HepG2 (cell line): ENCODE measurements at regions not wholly inside any gene's neighbourhood (a gene's known extent, or its start where the extent isn't known, plus 50 kb on each side); places are given as distances from the start of the nearest gene placed in this dataset.

Experiments used
- ATF1 ChIP-seq: IDR thresholded peaks from 2 replicates; pipeline ENCODE4 v1.6.1; 2016; ENCODE audit warnings: mild to moderate bottlenecking, control low read depth
- BCL6 ChIP-seq: IDR thresholded peaks from 2 replicates; pipeline ENCODE4 v1.6.1; 2016; ENCODE audit warnings: missing genetic modification reagents, missing compliant biosample characterization
- ELF3 ChIP-seq: IDR thresholded peaks from 2 replicates; pipeline ENCODE4 v1.6.1; 2016; ENCODE audit warnings: missing genetic modification reagents, missing compliant biosample characterization
- FOSL2 ChIP-seq: sonication (generic); formaldehyde crosslinking; IDR thresholded peaks from 2 replicates; pipeline ENCODE4 v1.4.0; 2020; ENCODE audit warnings: missing genetic modification reagents
- GTF2F1 ChIP-seq: fragments of 150-350 bp; IDR thresholded peaks from 2 replicates; pipeline ENCODE4 v1.6.1; 2014; ENCODE audit warnings: low read length
- KAT7 ChIP-seq: IDR thresholded peaks from 2 replicates; pipeline ENCODE4 v1.6.1; 2018; ENCODE audit warnings: borderline replicate concordance, missing compliant biosample characterization
- MEIS1 ChIP-seq: sonication (generic); formaldehyde crosslinking; IDR thresholded peaks from 2 replicates; pipeline ENCODE4 v1.9.0; 2021; ENCODE audit warnings: mild to moderate bottlenecking, missing genetic modification reagents, moderate library complexity, borderline replicate concordance
- POLR2A ChIP-seq, 2 experiments: IDR thresholded peaks; 2 replicates each; pipeline ENCODE4 v1.6.1; 2011; ENCODE audit warnings: low read depth in 2 of 2, low read length in 2 of 2, mild to moderate bottlenecking in 1 of 2, moderate library complexity in 1 of 2; ENCODE audit not compliant: insufficient read depth in 1 of 2
- PPARG ChIP-seq: conservative IDR thresholded peaks from 2 replicates; pipeline ENCODE4 v1.6.1; 2016; ENCODE audit warnings: missing biosample characterization, missing genetic modification reagents
- RARG ChIP-seq: sonication (generic); formaldehyde crosslinking; IDR thresholded peaks from 2 replicates; pipeline ENCODE4 v1.4.0; 2020; ENCODE audit warnings: low read depth, mild to moderate bottlenecking, missing genetic modification reagents
- RBFOX2 ChIP-seq: fragments of 200-400 bp; formaldehyde crosslinking; IDR thresholded peaks from 2 replicates; pipeline ENCODE4 v1.6.1; 2017; ENCODE audit warnings: low read depth, mild to moderate bottlenecking, low read length
- SALL1 ChIP-seq: sonication (generic); formaldehyde crosslinking; IDR thresholded peaks from 2 replicates; pipeline ENCODE4 v1.8.0; 2022; ENCODE audit warnings: mild to moderate bottlenecking, missing genetic modification reagents
- SKI ChIP-seq: fragments of 450-650 bp; IDR thresholded peaks from one replicate; pipeline ENCODE4 v1.6.1; 2018; ENCODE audit warnings: mild to moderate bottlenecking; ENCODE audit not compliant: partially characterized antibody
- SMAD9 ChIP-seq: sonication (generic); formaldehyde crosslinking; IDR thresholded peaks from 2 replicates; pipeline ENCODE4 v1.5.1; 2020; ENCODE audit warnings: mild to moderate bottlenecking, missing genetic modification reagents
- TGIF2 ChIP-seq: IDR thresholded peaks from 2 replicates; pipeline ENCODE4 v1.6.1; 2016; ENCODE audit warnings: control low read depth, missing compliant biosample characterization
- TOE1 ChIP-seq: sonication (generic); formaldehyde crosslinking; IDR thresholded peaks from 2 replicates; pipeline ENCODE4 v1.4.0; 2020; ENCODE audit warnings: mild to moderate bottlenecking, missing genetic modification reagents
- ZMYM4 ChIP-seq: sonication (generic); formaldehyde crosslinking; IDR thresholded peaks from 2 replicates; pipeline ENCODE4 v1.8.1; 2023; ENCODE audit warnings: mild to moderate bottlenecking, missing genetic modification reagents
- ZNF263 ChIP-seq: sonication (generic); formaldehyde crosslinking; IDR thresholded peaks from 2 replicates; pipeline ENCODE4 v1.4.0; 2020; ENCODE audit warnings: missing genetic modification reagents
- ZNF282 ChIP-seq: fragments of 450-650 bp; IDR thresholded peaks from 2 replicates; pipeline ENCODE4 v1.6.1; 2018; ENCODE audit not compliant: partially characterized antibody
- ZNF33B ChIP-seq: sonication (generic); formaldehyde crosslinking; IDR thresholded peaks from 2 replicates; pipeline ENCODE4 v1.5.1; 2020; ENCODE audit warnings: mild to moderate bottlenecking, missing genetic modification reagents
- ZNF569 ChIP-seq: sonication (generic); formaldehyde crosslinking; IDR thresholded peaks from 2 replicates; pipeline ENCODE4 v1.5.0; 2020; ENCODE audit warnings: mild to moderate bottlenecking, missing genetic modification reagents, moderate library complexity, borderline replicate concordance
- ZSCAN9 ChIP-seq: IDR thresholded peaks from 2 replicates; pipeline ENCODE4 v1.6.1; 2016; ENCODE audit warnings: borderline replicate concordance
- TF ChIP-seq, protein P1 (sequence below): sonication (generic); formaldehyde crosslinking; IDR thresholded peaks from 2 replicates; pipeline ENCODE4 v1.5.0; 2020; ENCODE audit warnings: mild to moderate bottlenecking, missing genetic modification reagents, moderate library complexity
- TF ChIP-seq, protein P2 (sequence below): sonication (generic); formaldehyde crosslinking; IDR thresholded peaks from 2 replicates; pipeline ENCODE4 v1.4.0; 2020; ENCODE audit warnings: mild to moderate bottlenecking, missing genetic modification reagents
- TF ChIP-seq, protein P3 (sequence below): sonication (generic); formaldehyde crosslinking; IDR thresholded peaks from 2 replicates; pipeline ENCODE4 v1.4.0; 2020; ENCODE audit warnings: missing genetic modification reagents
- TF ChIP-seq, protein P4 (sequence below): sonication (generic); formaldehyde crosslinking; IDR thresholded peaks from 2 replicates; pipeline ENCODE4 v1.5.0; 2020; ENCODE audit warnings: mild to moderate bottlenecking, missing genetic modification reagents, borderline replicate concordance

DNA sequence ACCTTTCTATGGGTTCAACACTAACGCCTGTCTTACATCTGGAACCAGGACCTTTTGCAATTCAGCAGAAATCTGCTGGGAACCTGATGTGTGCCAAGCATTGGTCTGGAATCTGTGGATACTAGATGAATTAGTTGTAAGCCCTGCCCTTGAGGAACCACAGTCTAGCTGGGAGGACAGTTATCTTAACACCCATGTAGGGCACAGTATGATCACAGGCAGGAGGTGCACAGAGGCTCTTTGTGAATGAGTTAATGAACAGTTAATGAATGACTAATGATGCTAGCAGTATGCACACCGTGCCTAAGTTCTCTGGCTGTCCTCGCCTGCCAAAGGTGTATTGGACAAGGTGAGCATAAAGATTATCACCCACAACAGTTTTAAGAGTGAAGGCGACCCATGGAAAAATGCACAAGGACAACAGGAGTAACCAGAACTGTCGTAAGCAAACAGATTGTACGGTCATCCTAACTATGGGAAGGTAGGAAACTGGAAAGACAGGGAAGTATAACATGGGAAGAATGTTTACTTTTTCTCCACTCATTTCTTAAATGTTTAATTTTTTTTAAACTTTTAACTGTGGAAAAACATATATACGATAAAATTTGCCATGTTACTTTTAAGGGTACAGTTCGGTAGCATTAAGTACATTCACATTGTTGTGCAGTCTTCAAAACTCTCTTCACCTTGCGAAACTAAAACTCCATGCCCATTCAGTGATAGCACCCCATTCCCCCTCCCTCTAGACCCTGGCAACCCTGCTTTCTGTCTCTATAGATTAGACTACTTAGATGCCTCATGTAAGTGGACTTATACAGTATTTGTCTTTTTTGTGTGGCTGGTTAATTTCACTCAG lies 139.9 kb downstream of the CXCL12 start (continued):
- TF ChIP-seq ZMYM4 (CRISPR knock-in tag) (peak; percentile 47; the same call in 1 of the 2 replicates), ELF3 (CRISPR knock-in tag) (peak; percentile 49; the same call in 1 of the 2 replicates), ZNF33B (CRISPR knock-in tag) (no peak), FOSL2 (CRISPR knock-in tag) (peak; percentile 65), SKI (no peak), SMAD9 (CRISPR knock-in tag) (no peak), RBFOX2 (peak; percentile 75), ATF1 (CRISPR knock-in tag) (no peak), ZNF569 (no peak), POLR2A (IDR thresholded peaks at IDR 0.05; ENCODE audit: insufficient read depth in 1 of 2, low read depth in 2 of 2, low read length in 2 of 2) (peak in 1 of 2 experiments; percentile 27; a peak in 1 of 4 replicates), GTF2F1 (no peak), ZNF282 (no peak), RARG (CRISPR knock-in tag) (no peak), PPARG (CRISPR knock-in tag) (no peak), MEIS1 (CRISPR knock-in tag) (no peak), ZSCAN9 (CRISPR knock-in tag) (0 out of 2 replicates have a peak, but pooled peaks have one; percentile 28), TOE1 (no peak), BCL6 (CRISPR knock-in tag) (no peak), SALL1 (peak; percentile 41; the same call in 1 of the 2 replicates), ZNF263 (0 out of 2 replicates have a peak, but pooled peaks have one; percentile 28), TGIF2 (peak; percentile 57; the same call in 1 of the 2 replicates), KAT7 (CRISPR knock-in tag) (peak; percentile 14; the same call in 1 of the 2 replicates)
- TF ChIP-seq, protein P1, sequence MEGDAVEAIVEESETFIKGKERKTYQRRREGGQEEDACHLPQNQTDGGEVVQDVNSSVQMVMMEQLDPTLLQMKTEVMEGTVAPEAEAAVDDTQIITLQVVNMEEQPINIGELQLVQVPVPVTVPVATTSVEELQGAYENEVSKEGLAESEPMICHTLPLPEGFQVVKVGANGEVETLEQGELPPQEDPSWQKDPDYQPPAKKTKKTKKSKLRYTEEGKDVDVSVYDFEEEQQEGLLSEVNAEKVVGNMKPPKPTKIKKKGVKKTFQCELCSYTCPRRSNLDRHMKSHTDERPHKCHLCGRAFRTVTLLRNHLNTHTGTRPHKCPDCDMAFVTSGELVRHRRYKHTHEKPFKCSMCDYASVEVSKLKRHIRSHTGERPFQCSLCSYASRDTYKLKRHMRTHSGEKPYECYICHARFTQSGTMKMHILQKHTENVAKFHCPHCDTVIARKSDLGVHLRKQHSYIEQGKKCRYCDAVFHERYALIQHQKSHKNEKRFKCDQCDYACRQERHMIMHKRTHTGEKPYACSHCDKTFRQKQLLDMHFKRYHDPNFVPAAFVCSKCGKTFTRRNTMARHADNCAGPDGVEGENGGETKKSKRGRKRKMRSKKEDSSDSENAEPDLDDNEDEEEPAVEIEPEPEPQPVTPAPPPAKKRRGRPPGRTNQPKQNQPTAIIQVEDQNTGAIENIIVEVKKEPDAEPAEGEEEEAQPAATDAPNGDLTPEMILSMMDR (CRISPR knock-in tag): no peak
- TF ChIP-seq, protein P2, sequence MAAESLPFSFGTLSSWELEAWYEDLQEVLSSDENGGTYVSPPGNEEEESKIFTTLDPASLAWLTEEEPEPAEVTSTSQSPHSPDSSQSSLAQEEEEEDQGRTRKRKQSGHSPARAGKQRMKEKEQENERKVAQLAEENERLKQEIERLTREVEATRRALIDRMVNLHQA (CRISPR knock-in tag): no peak
- TF ChIP-seq, protein P3, sequence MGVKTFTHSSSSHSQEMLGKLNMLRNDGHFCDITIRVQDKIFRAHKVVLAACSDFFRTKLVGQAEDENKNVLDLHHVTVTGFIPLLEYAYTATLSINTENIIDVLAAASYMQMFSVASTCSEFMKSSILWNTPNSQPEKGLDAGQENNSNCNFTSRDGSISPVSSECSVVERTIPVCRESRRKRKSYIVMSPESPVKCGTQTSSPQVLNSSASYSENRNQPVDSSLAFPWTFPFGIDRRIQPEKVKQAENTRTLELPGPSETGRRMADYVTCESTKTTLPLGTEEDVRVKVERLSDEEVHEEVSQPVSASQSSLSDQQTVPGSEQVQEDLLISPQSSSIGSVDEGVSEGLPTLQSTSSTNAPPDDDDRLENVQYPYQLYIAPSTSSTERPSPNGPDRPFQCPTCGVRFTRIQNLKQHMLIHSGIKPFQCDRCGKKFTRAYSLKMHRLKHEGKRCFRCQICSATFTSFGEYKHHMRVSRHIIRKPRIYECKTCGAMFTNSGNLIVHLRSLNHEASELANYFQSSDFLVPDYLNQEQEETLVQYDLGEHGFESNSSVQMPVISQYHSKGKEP (CRISPR knock-in tag): no peak
- TF ChIP-seq, protein P4, sequence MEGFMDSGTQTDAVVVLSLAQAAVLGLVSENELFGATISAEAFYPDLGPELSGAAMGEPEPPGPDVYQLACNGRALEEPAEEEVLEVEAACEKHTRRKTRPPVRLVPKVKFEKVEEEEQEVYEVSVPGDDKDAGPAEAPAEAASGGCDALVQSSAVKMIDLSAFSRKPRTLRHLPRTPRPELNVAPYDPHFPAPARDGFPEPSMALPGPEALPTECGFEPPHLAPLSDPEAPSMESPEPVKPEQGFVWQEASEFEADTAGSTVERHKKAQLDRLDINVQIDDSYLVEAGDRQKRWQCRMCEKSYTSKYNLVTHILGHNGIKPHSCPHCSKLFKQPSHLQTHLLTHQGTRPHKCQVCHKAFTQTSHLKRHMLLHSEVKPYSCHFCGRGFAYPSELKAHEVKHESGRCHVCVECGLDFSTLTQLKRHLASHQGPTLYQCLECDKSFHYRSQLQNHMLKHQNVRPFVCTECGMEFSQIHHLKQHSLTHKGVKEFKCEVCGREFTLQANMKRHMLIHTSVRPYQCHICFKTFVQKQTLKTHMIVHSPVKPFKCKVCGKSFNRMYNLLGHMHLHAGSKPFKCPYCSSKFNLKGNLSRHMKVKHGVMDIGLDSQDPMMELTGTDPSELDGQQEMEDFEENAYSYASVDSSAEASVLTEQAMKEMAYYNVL (CRISPR knock-in tag): no peak
